ENCODE measurements at regions not wholly inside any gene's neighbourhood (a gene's known extent, or its start where the extent isn't known, plus 50 kb on each side); places are given as distances from the start of the nearest gene placed in this dataset.

- H3K36me3 ChIP-seq (replicated peaks in 1 of 2; ENCODE audit: control extremely low read depth in 1 of 2, control insufficient read depth in 1 of 2, extremely low read depth in 1 of 2, insufficient read depth in 2 of 2, low read length in 1 of 2): no peaks in the 10 kb centered on the region
- H3K4me2 ChIP-seq (replicated peaks; ENCODE audit: low read depth, low read length, poor library complexity, severe bottlenecking): no peak overlapping the region
- Mint-ChIP-seq H3K4me1 (no peaks in the 10 kb centered on the region), H3K27me3 (no peaks in the 10 kb centered on the region), H3K27ac (no peak overlapping the region), H3K4me3 (no peak overlapping the region), H3K9me3 (ENCODE audit: insufficient read depth) (no peaks in the 10 kb centered on the region)
- WGBS (ENCODE audit: insufficient coverage): no CpG with 5 or more reads among the region's 2 CpGs
- H4K20me1 ChIP-seq (ENCODE audit: control insufficient read depth, insufficient read depth, low read length, poor library complexity, severe bottlenecking): no peaks in the 10 kb centered on the region
- no peak overlapping the region for H3K9ac ChIP-seq (ENCODE audit: low read length)
- TF ChIP-seq EZH2 (IDR thresholded peaks at IDR 0.05; ENCODE audit: borderline replicate concordance, insufficient read depth, low read depth, low read length, poor library complexity, severe bottlenecking) (no peak), CTCF (IDR thresholded peaks at IDR 0.05) (no peak)
- no peak overlapping the region for H3K4me3 ChIP-seq (ENCODE audit: control extremely low read depth in 1 of 5, extremely low read depth in 1 of 5, insufficient read depth in 1 of 5, low read depth in 2 of 5, low read length in 4 of 5)
- no peak overlapping the region for H2AFZ ChIP-seq (ENCODE audit: insufficient read depth, low read depth, low read length, poor library complexity, severe bottlenecking)
- H3K27ac ChIP-seq (ENCODE audit: low read length in 2 of 2): no peak overlapping the region
- DNase-seq: no peak
- ChIA-PET POLR2A (no interaction called here), CTCF (no interaction called here)
- intact Hi-C loops (cut with micrococcal nuclease): no loop called here
- H3K27me3 ChIP-seq (replicated peaks in 1 of 4; ENCODE audit: control extremely low read depth in 1 of 4, control insufficient read depth in 3 of 4, insufficient read depth in 4 of 4, low read length in 3 of 4): no peaks in the 10 kb centered on the region
- no peaks in the 10 kb centered on the region for H3K4me1 ChIP-seq (ENCODE audit: control insufficient read depth in 2 of 2, insufficient read depth in 2 of 2, low read length in 2 of 2)
- peaks cover 0 to 1% (median 0%) of the 10 kb centered on the region in 3 donors for H3K9me3 ChIP-seq (ENCODE audit: control extremely low read depth in 1 of 3, control insufficient read depth in 2 of 3, insufficient read depth in 1 of 3, low read length in 2 of 3)
- no peak for ATAC-seq (ENCODE audit: low read depth)
- no peaks in the 10 kb centered on the region for H3K79me2 ChIP-seq (ENCODE audit: control insufficient read depth, insufficient read depth, low read length)
Measured at GRCh38 chr14:43207189-43207588, 1299.9 kb downstream of the FSCB start.

- DNase-seq (no peak), ATAC-seq (ENCODE audit: low read depth) (no peak)
- Histone ChIP-seq H3K27ac (ENCODE audit: low read length in 2 of 2) (no peak overlapping the region), H3K9me3 (ENCODE audit: control extremely low read depth in 1 of 3, control insufficient read depth in 2 of 3, insufficient read depth in 1 of 3, low read length in 2 of 3) (peaks cover 0 to 1% (median 0%) of the 10 kb centered on the region in 3 donors), H2AFZ (ENCODE audit: insufficient read depth, low read depth, low read length, poor library complexity, severe bottlenecking) (no peak overlapping the region), H3K4me2 (replicated peaks; ENCODE audit: low read depth, low read length, poor library complexity, severe bottlenecking) (no peak overlapping the region), H3K4me1 (ENCODE audit: control insufficient read depth in 2 of 2, insufficient read depth in 2 of 2, low read length in 2 of 2) (no peaks in the 10 kb centered on the region), H3K79me2 (ENCODE audit: control insufficient read depth, insufficient read depth, low read length) (no peaks in the 10 kb centered on the region), H3K9ac (ENCODE audit: low read length) (no peak overlapping the region), H4K20me1 (ENCODE audit: control insufficient read depth, insufficient read depth, low read length, poor library complexity, severe bottlenecking) (no peaks in the 10 kb centered on the region), H3K36me3 (replicated peaks in 1 of 2; ENCODE audit: control extremely low read depth in 1 of 2, control insufficient read depth in 1 of 2, extremely low read depth in 1 of 2, insufficient read depth in 2 of 2, low read length in 1 of 2) (no peaks in the 10 kb centered on the region), H3K27me3 (replicated peaks in 1 of 4; ENCODE audit: control extremely low read depth in 1 of 4, control insufficient read depth in 3 of 4, insufficient read depth in 4 of 4, low read length in 3 of 4) (no peaks in the 10 kb centered on the region), H3K4me3 (ENCODE audit: control extremely low read depth in 1 of 5, extremely low read depth in 1 of 5, insufficient read depth in 1 of 5, low read depth in 2 of 5, low read length in 4 of 5) (no peak overlapping the region)
- 100% methylated on average over 1 of the region's 2 CpGs for WGBS (ENCODE audit: insufficient coverage)
- no peak for TF ChIP-seq EZH2 (IDR thresholded peaks at IDR 0.05; ENCODE audit: borderline replicate concordance, insufficient read depth, low read depth, low read length, poor library complexity, severe bottlenecking)
- TF ChIP-seq CTCF (IDR thresholded peaks at IDR 0.05): no peak
- ChIA-PET CTCF (no interaction called here), POLR2A (no interaction called here)
- H3K4me1 Mint-ChIP-seq: no peaks in the 10 kb centered on the region
- no peaks in the 10 kb centered on the region for H3K27me3 Mint-ChIP-seq
- no peak overlapping the region for H3K27ac Mint-ChIP-seq
- intact Hi-C loops (cut with micrococcal nuclease): no loop called here
- H3K4me3 Mint-ChIP-seq: no peak overlapping the region
- H3K9me3 Mint-ChIP-seq (ENCODE audit: insufficient read depth): no peaks in the 10 kb centered on the region
Measured at GRCh38 chr14:43204816-43205215, 1302.3 kb downstream of the FSCB start.

All from B cell (primary cell).